ENCODE measurements at regions not wholly inside any gene's neighbourhood (a gene's known extent, or its start where the extent isn't known, plus 50 kb on each side); places are given as distances from the start of the nearest gene placed in this dataset.

DNA sequence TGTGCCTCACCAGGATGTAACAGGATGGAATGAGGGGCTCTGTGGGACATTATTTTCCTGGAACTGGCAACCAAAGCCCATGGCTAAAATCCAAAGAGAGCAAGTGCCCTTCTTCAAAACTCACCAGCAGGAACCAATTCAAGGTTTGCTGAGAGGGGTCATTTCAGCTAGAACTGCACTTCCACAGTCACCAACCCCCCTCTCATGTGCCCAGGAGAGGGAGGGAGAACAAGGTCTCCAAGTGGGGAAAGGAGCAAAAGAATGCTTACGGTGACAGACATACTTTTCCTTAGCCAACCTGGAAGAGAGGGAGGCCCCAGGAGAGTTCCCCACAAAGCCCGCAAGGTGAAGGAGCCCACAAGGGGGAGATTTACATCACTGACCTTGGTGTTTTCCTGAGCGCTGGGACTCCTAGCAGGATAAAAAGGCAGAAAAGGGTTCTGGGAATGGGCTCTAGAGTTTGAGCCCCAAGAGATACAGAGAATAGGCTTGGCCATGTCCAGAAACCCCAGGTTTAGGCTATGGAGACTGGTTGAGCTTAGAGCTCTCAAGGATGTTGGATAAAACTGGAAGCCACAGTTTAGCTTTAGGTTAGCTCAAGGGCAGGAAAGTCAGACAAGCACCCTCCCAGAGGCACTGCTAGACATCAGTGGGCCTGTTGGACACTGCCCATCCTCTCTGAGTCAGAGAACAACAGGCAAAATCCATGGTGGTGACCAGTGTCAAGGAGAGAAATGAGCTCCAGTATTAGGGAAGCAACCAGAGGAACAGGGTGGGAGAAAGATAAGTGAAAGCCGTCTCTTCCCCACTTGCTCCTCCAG lies 63.9 kb upstream of the GHITM start:
- in situ Hi-C loops (cut with HindIII; ENCODE audit: low sequenced_read_pairs) = no loop called here

DNA sequence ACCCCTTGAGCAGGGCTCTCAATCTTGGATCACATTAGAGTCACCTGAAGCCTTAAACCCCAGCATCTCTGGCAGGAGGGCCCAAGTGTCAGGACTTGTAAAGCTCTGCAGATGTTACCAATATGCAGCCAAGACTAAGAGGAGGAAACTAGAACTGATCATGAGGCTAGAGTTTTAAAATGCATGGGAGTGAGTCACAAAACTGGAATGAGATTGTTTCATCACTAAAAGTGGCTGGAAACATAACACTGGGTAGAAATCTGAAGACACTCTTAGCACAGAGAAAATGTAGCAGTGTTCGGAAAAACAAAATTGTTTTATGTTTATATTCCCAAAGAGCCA lies 63.3 kb upstream of the GHITM start:
- in situ Hi-C loops (cut with HindIII; ENCODE audit: low sequenced_read_pairs) = no loop called here

DNA sequence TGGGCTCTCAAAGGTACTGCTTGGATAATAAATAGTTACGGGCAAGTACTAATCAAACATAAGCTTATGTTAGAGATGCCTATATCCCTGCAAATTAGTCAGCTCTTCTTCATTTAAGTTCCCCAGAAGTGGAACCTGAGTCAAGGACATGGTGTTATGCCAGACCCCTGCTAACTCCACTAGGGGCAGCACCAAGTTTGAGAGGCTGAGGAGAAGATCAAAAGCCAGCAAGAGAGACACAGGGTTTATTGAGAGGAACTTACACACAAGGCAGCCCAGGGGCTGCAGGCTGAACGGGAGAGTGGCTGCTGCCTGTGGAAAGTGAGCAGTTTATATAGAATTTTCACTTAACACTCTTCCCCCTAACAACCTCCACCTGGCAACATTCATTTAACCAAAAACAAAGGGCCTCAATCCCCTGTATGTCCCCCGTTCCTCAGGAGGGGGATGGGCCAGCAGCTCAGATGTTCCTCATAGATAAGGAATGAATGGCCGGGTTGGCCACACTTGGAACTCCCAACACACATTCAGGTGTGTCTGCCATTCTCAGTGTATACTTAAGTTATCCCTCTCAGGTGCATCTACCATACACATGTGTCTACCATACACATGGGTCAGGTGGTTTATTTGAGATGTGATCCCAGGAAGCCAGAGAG lies 62.6 kb upstream of the GHITM start:
- in situ Hi-C loops (cut with HindIII; ENCODE audit: low sequenced_read_pairs) = no loop called here

DNA sequence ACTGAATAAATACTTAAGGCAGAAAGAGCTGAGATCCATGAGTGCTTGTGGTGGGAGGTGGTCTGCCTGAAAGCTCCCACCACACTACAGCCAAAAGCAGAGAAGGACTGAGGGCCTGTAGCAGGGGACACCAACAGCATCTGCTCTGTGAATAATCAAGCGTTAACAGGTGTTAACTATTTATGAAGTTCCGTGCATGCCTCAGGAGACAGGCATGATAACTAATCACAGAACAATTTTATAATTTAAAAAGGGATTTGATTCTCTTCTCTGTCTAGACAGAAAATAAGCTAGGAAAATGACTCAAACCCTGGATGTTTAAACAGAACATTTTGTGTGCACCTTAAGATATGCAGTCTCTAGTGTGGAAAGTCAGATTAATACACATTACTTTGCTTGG lies 61.5 kb upstream of the GHITM start:
- in situ Hi-C loops (cut with HindIII; ENCODE audit: low sequenced_read_pairs) = no loop called here

DNA sequence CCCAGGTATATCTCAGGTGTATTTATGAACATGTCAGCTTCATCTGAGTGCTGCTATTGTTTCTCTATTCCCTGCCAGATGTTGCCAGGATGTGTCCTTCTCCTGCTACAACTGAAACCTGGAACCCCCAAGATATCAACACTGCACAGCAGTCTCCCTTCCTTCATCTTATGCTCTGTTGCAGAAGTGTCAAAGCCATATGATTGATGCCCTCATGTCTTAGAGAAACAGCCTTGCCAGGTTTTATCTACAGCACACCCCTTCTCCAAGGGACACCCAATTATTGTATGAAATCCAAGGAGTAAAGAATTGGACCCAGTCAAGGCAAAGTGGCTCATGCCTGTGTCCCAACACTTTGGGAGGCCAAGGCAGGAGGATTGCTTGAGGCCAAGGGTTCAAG lies 60.5 kb upstream of the GHITM start:
- in situ Hi-C loops (cut with HindIII; ENCODE audit: low sequenced_read_pairs) = no loop called here

DNA sequence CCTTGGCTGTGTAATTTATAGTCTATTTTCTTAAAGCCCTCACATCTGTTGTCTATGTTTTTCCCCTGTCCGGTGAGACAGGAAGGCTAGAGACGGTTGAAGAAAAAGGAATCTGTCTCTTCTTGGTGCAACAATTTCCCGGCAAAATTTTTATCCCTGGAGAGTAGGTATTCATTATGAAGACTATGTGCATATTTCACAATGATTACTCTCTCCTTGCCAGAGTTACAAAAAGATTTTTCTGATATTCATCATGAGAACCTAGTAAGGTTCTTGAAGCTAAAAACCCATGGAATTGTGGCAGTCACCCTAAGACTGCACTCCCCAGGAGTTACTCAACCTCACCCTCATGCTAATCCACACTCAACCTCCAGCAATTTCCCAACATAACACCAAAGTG lies 55.0 kb upstream of the GHITM start:
- in situ Hi-C loops (cut with HindIII; ENCODE audit: low sequenced_read_pairs) = no loop called here

DNA sequence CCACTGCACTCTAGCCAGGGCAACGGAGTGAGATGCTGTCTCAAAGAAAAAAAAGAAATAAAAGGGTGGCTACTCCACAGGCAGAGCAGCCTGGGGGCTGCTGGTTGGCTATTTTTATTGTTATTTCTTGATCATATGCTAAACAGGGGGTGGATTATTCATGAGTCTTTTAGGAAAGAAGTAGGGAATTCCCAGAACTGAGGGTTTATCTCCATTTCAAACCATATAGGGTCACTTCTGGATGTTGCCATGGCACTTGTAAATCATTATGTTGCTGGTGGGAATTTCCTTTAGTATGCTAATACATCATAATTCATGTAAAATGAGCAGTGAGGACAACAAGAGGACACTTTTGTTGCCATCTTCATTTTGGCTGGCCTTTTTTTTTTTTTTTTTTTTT lies 52.1 kb upstream of the GHITM start:
- in situ Hi-C loops (cut with HindIII; ENCODE audit: low sequenced_read_pairs) = no loop called here

DNA sequence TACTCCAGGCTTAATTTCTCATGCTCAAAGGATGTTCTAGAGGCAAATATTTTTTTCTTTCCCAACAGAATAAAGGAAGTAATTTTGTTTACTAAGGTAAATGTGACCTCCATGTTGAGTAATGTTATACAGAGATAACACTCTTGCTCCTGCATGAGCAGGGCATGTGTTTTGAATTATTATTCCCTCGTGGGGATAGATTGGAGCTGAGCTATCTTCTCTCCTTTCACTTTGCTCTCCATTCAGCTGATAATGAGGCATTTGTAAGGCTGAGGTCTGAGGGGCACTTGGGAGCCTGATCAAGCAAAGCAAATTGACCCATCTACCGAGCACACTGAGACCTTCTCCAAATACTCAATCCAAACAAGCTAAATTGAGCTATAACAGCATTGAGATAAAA lies 50.7 kb upstream of the GHITM start:
- in situ Hi-C loops (cut with HindIII; ENCODE audit: low sequenced_read_pairs) = no loop called here

DNA sequence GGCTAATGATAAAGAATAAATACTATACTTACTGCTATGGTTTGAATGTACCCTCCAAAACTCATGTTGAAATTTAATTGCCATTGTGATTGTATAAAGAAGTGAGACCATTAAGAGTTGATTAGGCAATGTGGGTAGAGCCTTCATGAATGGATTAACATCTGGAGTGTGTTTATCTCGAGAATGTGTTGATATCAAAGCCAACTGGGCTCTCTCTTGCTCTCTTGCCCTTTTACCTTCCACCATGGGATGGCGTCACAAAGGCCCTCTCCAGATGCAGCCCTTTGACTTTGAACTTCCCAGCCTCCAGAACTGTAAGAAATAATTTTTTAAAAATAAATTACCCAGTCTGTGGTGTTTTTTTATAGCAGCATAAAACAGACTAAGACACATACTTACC lies 50.1 kb upstream of the GHITM start:
- in situ Hi-C loops (cut with HindIII; ENCODE audit: low sequenced_read_pairs) = no loop called here
